GM19023 (cell line): ENCODE measurements at regions not wholly inside any gene's neighbourhood (a gene's known extent, or its start where the extent isn't known, plus 50 kb on each side); places are given as distances from the start of the nearest gene placed in this dataset.

Experiments
- ATAC-seq: cut with Tn5 transposase; IDR thresholded peaks from one replicate; pipeline ENCODE4 v1.9.1; 2021; ENCODE audit warnings: mild to moderate bottlenecking, moderate library complexity; ENCODE audit not compliant: unreplicated experiment

DNA sequence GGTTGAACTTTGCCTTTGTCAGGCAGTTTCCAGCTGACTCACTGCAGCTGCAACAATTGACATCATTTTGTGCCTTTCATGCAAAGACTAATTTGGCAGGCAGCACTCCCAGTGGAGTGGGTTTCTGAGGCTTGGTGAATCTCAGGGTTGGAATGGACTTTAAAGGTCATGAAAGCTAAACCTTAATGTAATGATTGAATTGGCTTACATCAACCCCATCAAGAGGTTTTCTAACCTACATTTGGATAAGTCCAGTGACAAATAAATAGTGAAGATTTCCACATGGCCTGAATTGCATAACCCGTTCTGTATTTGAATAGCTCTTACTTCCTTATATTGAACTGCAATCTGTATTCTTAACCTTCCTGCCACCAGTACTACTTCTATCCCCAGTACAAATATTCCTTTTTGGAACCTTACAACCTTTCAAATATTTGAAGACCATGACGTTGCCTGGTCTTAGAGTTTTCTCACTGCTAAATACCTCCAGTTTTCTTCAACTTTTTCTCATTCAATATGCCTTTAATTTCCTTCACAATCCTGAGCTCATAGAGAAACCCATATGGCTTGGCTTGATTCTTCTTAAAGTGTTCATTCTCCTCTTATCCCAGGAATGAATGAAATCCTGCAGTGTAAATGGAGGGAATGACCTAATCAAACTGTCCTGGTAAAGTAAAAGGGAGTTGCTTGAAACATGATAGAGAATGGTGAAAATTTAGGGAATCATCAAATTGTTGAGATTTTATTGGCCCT lies 168.1 kb upstream of the NOVA1 start:
- no peak for ATAC-seq

DNA sequence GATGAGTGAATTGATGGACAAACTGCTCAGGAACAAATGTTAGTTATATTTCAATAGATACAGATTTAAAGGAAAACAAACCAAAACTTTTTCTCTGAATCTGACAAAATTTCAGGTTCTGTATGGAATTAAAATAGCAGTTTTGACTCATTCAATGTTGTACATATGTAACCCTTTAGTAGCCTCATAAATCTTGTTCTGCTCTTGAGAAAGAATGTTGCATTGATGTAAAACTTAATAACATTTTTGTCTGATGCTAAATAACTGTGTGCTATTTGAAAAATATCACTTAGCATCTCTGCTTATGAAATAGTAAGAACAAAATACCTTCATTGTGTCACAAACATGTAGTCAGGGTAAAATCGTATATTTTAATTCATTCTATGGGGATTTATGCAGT lies 168.9 kb upstream of the NOVA1 start:
- ATAC-seq, result no peak

DNA sequence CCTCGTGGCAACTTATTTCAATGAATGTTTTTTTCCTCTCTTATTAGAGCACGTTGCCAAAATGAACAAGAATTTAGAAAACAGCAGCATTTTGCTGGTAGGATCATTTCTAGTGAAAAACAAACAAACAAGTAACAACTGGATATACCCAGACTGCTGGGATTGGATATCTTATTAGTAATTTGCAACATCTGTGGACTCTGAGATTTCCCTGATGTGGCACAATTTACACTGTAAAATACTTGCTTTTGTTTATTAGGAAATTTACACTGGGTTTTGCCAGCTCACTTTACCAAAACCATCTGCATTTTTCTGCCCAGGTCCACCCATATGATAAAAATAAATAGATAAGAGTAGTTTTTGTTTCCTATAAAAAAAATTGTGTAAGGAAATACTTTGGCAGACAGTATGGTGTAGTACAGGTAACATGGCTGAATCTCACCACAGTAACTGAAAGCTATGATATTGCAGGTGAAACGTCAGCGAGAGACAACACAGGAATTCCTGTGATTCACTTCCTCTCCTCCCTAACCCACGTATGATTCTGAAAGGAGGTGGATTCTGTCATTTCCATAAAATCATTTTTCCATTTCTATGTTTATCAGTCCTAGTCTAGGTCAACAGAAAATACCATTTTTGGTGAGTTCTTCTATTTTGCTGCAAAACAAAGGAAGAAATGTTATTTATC lies 176.2 kb upstream of the NOVA1 start:
- ATAC-seq, result no peak

DNA sequence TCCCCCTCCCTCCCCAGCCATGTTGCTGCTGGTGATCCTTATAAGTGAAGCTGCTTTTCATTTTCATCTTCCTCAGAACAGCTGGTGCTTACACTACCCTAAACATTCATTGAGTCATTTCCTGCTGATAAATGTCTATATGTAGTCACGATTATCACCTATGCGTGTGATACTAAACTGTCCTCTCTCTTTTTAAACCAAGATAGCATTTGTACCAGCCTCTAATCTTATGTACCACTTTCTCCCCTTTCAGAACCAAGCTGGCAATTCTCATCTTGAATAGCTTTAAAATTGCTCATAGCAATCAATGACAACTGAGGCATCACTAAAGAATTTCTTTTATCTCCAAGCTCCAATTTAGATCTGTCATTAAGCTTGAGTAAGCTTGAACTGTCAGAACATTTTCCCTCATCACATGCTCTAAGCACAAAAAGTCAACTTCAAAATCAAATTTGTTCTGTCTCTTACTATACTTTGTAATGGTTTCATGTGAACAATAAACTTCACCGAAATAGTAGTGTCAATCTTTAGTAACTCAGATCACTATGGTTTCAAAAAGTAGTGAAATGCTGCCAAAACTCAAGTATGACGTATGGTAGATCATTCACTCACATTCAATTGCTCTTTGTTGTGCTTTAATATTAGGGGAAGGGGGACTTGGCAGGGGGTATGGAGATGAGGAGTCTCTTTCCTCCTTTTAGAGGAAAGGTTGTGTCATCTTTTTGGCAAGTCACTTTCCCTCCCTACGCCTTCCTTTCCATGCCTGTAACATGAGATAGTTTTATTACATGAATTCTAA lies 178.1 kb upstream of the NOVA1 start:
- ATAC-seq, result no peak

DNA sequence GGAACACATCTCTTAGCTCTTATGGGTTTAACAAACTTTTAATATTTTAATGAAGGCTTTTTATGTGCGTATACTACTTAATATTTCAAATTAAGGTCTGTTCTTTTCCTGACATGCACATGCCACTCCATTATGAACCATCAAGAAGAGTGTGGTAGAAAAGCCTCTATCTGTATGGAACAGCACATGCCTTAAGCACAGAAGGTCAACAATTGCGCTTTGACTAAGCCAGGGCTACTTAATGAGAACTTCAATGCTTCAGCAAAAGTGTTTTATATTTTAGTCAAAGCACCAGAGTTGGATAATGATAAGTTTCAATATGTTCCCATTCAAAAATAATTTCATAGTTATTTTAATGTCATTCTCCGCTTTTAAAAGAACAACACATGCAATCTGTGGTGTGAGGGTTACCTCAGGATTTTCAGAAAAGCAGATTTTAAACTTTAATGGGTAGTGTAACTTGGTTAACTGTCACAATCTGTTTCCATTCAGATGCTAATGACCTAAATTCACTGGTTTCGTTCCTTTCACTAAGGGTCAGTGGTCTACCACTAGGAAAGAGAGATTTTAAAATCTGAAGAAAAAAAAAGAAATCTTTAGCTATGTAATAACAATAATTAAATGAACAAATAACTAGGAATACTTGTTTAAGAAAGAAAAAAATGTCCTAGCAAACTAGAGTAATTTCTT lies 193.4 kb upstream of the NOVA1 start:
- no peak for ATAC-seq

DNA sequence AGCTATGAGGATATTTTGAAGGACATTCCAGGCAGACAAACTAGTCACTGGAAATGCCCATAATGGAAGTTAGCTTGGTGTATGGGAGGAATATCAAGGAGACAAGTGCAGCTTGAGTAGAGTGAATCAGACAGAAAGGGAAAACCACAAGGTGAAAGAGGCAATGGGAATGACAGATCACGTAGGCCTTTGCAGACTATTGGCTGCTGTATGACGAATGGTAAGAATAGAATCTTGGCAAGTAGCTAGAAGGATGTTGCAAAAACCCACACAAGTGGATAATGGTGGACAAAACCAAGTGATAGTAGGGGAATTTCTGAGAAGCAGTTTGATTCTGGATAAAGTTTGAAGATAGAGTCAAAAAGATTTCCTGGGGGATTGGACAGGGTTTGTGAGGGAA lies 196.9 kb upstream of the NOVA1 start:
- no peak for ATAC-seq

DNA sequence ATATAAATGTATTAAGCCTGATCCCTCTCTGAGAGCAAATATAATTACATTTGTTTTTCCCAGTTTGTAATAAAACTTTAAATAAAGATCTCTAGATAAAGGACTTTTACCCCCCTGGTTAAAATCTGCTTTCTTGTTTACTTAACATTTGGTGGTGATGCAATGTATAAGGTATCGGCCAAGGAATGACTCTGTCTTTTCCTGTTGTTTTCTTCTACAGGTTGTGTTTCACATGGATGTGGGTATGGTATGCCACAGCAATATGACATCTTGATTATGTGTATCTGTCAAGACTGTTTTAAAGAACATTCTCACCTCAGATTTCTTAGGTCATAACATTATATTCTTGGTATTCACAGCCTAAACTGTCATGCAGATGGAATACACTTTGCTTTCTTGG lies 210.6 kb upstream of the NOVA1 start:
- no peak for ATAC-seq

DNA sequence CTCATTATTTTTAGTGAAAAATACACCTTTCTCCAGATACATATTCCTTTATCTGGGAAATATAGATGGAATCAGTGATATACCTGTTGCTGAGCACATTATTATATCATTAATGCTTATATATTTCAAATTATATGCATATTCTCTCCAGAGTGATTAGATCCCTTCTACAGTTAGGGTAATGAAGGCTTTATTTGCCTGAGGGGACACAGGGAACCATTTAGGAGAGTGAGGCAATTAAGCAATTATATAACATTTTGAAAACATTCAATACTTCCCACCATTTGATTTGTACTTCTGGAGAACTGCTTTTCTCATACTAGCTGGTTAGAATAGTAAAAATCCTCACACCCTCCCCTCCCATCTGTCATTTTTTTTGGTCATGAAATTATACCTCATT lies 212.8 kb upstream of the NOVA1 start:
- no peak for ATAC-seq

DNA sequence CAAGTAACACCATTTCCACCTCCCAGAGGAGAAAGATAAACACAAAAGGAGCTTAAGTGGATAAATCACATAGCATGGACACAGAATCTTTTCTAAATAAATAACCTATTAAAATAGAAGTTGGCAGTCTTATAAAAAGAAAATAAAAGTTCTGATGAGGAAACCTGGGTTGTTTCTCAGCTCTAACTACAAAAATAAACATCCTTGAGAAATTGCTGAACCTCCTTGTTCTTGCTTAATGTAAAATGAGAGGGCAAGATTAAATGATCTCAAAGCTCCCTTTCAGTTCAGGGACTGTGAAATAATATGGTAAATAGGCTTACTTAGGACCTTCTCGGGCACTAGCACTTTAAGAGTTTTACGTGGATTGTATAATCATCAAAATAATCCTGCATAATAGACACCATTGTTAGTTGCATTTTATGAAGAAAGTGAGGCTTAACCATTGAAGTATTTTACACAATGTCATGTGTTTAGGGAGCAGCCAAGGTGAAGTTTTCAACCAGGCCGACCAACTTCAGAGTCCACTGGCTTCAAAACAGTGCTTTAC lies 214.0 kb upstream of the NOVA1 start:
- ATAC-seq, result no peak

DNA sequence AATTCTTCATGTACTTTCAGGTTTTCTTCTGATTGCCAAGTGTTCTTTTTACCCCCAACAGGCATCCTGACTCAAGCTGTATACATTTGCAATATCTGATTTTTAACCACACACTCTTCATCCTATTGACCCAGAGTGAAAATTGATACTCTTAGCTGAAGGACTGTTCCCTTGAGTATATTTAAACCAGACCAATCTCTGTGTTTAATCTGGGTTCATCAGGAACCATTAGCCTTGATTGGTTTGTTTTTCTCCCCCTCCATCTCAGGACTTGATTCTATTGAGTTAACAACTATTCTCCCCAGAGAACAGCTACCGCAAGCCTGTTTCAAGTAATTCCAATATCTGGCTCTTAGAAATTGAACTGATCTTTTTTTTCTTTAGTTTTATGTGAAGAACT lies 222.3 kb upstream of the NOVA1 start:
- ATAC-seq, result no peak

DNA sequence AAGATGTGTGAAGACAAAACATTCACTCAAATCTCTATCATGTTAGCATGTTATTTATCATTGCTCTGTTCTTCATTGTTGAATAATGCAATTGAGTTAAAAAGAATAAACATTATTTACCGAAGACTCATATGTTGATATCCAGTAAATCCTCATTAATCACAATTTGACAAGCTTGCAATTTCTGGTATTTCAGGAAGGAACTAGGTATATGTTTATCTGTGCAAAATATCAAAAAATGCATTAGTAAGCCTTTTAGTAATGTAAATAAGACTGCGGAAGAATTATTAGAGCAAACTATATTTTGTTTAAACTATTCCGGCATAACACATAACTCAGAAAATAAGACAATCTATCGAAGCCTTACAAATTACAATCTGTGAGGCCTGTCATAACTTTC lies 222.7 kb upstream of the NOVA1 start:
- ATAC-seq, result no peak

DNA sequence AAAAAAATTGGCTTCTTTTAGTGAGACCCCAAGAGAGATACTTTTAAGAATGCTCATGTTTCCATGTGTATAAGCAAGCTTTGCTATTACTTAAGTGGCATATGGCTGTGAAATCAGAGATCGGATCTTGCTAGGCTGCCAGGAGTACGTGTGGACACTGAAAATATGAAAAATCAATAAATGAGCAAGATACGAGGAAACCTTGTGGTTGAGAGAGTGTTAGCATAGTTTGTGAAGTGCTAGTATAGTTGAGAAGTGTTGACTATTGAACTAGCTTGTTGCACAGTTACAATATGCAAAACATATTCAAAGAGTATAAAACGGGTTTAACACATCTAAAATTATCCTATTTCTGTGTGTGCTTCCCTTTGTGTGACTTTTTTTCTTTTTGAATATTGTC lies 230.9 kb upstream of the NOVA1 start:
- ATAC-seq, result no peak

DNA sequence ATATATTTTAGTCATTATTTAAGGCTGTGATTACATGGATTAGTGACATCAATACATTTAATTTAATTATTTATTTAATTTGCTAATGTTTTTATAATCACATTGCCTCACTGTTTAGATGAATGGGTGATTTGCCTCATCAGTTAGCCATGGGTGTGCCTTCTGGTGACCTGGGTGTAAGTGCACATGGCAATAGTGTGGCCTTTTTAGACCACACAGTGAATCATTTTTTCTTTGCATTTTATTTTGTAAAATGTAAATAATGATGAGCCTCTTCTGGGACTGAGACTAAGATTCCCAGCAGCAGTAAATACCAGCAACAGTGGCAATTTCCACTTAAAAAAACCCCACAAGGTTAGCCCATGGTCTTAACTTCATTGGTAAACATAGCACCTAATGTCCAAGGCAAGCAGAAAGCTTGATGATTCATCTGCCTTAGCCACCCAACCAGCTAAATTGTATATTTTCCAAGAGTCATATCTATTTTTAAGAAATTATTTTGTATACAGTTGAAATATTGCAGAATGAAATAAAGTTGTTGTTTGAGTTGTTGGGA lies 235.9 kb upstream of the NOVA1 start:
- ATAC-seq, result no peak

DNA sequence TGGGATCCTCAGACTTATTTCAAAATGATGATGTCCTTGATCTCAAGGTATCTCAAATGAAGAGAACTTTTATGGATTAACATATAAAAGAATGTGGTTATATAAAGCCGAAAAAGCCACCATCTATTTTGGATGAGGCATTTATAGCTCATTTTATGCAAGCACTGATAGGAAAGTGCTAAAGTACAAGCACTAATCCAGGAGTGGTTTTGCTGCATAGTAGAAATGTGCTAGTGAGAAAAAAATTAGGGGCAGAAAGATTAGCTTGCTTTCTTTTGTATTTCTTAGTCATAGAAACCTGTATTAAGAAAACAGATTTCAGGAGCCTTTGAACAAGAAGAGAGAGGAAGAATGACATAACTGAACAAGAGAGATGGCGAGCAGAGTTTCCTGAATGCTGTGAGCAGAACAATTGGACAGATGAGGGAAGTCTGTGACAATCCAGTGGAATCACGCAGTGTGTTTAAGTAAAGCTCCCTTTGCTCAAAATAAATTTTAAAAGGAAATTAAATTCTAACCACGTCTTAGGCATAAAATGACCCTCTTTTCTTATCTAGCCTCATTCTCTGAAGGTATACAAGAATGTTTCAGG lies 238.2 kb upstream of the NOVA1 start:
- ATAC-seq, result no peak

DNA sequence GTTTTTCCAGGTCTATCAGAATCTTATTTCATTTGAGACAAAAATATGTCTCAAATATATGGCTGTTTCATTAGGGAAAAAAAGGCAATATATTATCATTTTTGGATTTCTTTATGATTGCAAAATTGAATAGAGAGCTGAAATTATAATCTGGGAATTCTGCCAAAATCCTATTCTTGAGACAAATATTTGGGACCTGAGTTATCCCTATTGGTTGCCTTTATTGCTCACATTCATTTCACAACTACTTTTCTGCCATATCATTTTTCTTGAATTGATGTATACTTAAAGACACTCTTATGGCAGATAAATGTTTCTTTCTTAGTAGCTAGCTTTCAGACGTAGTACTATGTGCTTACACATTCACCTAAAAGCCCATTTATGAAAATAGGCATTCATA lies 241.6 kb upstream of the NOVA1 start:
- no peak for ATAC-seq

DNA sequence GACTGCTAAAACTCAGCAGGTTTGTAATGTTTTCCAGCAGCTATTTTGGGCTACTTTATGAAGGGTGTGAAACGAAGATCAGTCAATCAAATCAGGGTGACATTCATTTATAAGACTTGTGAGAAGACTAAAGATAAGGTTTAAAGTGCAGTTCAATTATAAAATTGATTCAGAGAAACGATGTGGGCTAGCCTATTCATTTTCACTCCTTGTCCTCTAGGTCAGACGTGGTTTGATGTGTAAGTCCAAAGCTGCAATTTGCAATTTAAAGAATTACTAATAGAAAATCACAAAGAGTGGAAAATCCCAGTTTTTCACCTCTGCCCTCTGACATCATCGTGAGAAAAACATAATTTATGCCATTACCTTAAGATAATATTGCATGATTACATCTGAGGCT lies 243.5 kb upstream of the NOVA1 start:
- no peak for ATAC-seq

DNA sequence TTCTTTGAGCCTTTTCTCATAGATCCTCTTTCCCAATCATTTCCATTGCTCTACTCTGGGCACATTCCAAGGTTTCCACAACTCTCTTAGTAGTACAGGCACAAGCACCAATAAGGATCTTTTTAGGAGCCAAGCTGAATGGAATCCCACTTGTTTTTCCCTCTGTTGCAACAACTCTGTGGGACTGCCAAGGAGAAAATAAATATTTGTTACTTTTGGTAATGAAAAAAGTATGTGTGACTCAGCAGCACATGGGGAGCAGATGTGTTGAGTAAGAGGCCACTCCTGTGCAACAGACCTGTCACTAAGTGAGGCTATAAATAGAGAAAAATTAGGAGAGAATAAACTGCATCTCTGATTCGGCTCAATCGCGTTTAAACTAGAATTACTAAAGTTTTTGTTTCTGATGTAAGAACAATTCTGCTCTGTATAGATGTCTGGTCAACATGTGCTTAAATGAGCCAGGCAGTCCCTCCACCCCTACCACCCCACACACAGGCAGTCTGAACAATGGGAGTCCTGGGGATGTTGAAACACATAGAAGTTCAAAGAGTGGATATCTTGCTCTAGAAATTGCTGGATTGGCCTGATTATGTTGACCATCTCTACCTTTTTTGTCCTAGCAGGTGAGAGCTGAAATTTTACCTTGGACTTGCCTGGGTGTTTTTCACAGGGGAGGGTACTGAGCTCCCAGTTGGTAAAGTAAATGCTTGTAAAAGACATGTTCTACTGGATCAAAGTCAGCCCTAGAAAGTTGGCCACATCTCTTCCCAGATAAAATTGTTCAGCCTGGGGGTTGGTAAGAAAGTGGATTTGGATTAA lies 244.3 kb upstream of the NOVA1 start:
- ATAC-seq, result no peak

DNA sequence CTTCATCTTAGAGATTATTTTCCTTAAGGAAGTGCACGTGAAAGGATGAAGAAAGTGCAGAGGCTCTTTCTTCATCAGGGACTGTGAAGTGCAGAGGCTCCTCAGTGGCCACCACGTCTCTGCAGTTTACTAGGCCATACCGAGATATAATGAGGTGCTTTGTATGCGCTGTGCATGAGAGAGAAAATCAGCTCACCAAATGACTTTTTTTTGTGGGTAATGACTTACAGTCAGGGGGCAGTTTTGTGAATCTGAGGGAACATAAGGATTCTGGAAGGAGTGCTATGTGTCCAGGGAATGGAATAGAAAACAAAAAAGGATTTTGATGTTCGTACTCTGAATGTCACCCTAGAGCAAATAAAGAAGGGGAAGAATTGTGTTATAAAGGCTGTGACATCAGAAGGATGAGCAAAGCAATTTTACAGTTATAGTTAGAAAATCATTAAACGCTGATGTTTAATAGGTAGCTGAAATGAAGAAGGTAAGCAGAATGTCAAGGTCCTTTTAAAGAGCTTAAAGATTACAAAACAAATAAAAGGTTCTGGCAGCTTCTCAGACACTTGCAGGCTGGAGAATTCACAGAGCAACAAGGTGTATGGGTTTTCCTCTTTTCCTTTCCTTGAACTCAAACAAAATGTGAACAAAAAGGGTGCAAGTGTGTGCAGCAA lies 247.5 kb upstream of the NOVA1 start:
- ATAC-seq, result no peak

DNA sequence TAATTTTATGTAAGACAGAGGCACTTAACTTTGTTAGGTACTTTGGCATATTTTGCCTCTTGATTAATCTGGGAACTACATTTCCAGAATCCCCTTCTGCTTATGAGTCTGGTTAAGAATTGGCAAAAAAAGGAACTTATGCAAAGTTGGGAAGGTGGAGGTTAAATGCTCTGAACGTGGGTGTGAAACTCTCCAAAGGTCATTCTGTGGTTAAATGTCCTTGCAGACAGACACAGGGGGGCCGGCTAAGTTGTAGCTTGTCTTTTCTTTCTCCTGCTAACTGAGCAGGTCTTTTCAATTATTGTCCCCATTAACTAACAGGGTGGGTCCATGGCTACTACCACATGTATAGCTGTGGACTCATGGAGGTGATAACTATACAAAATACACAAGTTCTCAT lies 248.6 kb upstream of the NOVA1 start:
- no peak for ATAC-seq
